NCI-H2107 treated with DMSO at 0.1 percent for 48 hours (cell line): ENCODE measurements at regions not wholly inside any gene's neighbourhood (a gene's known extent, or its start where the extent isn't known, plus 50 kb on each side); places are given as distances from the start of the nearest gene placed in this dataset.

Source experiments
- DNase-seq: peaks from one replicate; lab custom pipeline; 2025; ENCODE audit not compliant: unreplicated experiment; lab: John Stamatoyannopoulos, UW

- peak; percentile 83 for DNase-seq
Observed at GRCh38 chr6:96460052-96460700, 61.4 kb upstream of the UFL1 start.

- DNase-seq, result no peak
Observed at GRCh38 chr6:96465321-96465903, 56.2 kb upstream of the UFL1 start.

- no peak for DNase-seq
Observed at GRCh38 chr6:96466147-96466863, 55.3 kb upstream of the UFL1 start.

- DNase-seq, result no peak
Observed at GRCh38 chr6:96467814-96468213, 53.8 kb upstream of the UFL1 start.

- DNase-seq, result no peak
Observed at GRCh38 chr6:96468281-96468680, 53.3 kb upstream of the UFL1 start.

- peak; percentile 16 for DNase-seq
Observed at GRCh38 chr6:96468681-96469224, 52.9 kb upstream of the UFL1 start.

- no peak for DNase-seq
Observed at GRCh38 chr6:96469312-96469711, 52.3 kb upstream of the UFL1 start.

GRCh38 chr6:96470296-96470695, 51.3 kb upstream of the UFL1 start:
- no peak for DNase-seq
